ENCODE measurements at regions not wholly inside any gene's neighbourhood (a gene's known extent, or its start where the extent isn't known, plus 50 kb on each side); places are given as distances from the start of the nearest gene placed in this dataset.

GRCh38 chr6:132919045-132919860 is 104.9 kb downstream of the RPS12 start:
- Histone ChIP-seq H3K79me2 (ENCODE audit: control insufficient read depth, insufficient read depth, low read length) (no peaks in the 10 kb centered on the region), H3K27ac (ENCODE audit: low read length in 2 of 2) (no peak overlapping the region), H3K9me3 (ENCODE audit: control extremely low read depth in 1 of 3, control insufficient read depth in 2 of 3, insufficient read depth in 1 of 3, low read length in 2 of 3) (no peaks in the 10 kb centered on the region), H3K36me3 (replicated peaks in 1 of 2; ENCODE audit: control extremely low read depth in 1 of 2, control insufficient read depth in 1 of 2, extremely low read depth in 1 of 2, insufficient read depth in 2 of 2, low read length in 1 of 2) (no peaks in the 10 kb centered on the region), H3K27me3 (replicated peaks in 1 of 4; ENCODE audit: control extremely low read depth in 1 of 4, control insufficient read depth in 3 of 4, insufficient read depth in 4 of 4, low read length in 3 of 4) (no peaks in the 10 kb centered on the region), H3K4me3 (ENCODE audit: control extremely low read depth in 1 of 5, extremely low read depth in 1 of 5, insufficient read depth in 1 of 5, low read depth in 2 of 5, low read length in 4 of 5) (no peak overlapping the region), H4K20me1 (ENCODE audit: control insufficient read depth, insufficient read depth, low read length, poor library complexity, severe bottlenecking) (no peaks in the 10 kb centered on the region), H3K4me2 (replicated peaks; ENCODE audit: low read depth, low read length, poor library complexity, severe bottlenecking) (no peak overlapping the region), H3K4me1 (ENCODE audit: control insufficient read depth in 2 of 2, insufficient read depth in 2 of 2, low read length in 2 of 2) (no peaks in the 10 kb centered on the region), H3K9ac (ENCODE audit: low read length) (no peak overlapping the region), H2AFZ (ENCODE audit: insufficient read depth, low read depth, low read length, poor library complexity, severe bottlenecking) (no peak overlapping the region)
- ATAC-seq (ENCODE audit: low read depth) (no peak), DNase-seq (no peak)
- H3K4me3 Mint-ChIP-seq = no peak overlapping the region
- ChIA-PET POLR2A (no interaction called here), CTCF (no interaction called here)
- no peaks in the 10 kb centered on the region for H3K4me1 Mint-ChIP-seq
- intact Hi-C loops (cut with micrococcal nuclease) = no loop called here
- no peak overlapping the region for H3K27ac Mint-ChIP-seq
- WGBS (ENCODE audit: insufficient coverage) = 27% methylated on average over 2 of the region's 4 CpGs
- no peaks in the 10 kb centered on the region for H3K9me3 Mint-ChIP-seq (ENCODE audit: insufficient read depth)
- H3K27me3 Mint-ChIP-seq = peaks cover 24% of the 10 kb centered on the region
- no peak for TF ChIP-seq CTCF (IDR thresholded peaks at IDR 0.05)
- TF ChIP-seq EZH2 (IDR thresholded peaks at IDR 0.05; ENCODE audit: borderline replicate concordance, insufficient read depth, low read depth, low read length, poor library complexity, severe bottlenecking) = no peak

- Histone ChIP-seq H3K4me2 (replicated peaks; ENCODE audit: low read depth, low read length, poor library complexity, severe bottlenecking) (no peak overlapping the region), H3K27ac (ENCODE audit: low read length in 2 of 2) (no peak overlapping the region), H4K20me1 (ENCODE audit: control insufficient read depth, insufficient read depth, low read length, poor library complexity, severe bottlenecking) (no peaks in the 10 kb centered on the region), H3K4me1 (ENCODE audit: control insufficient read depth in 2 of 2, insufficient read depth in 2 of 2, low read length in 2 of 2) (no peaks in the 10 kb centered on the region), H3K9ac (ENCODE audit: low read length) (no peak overlapping the region), H3K9me3 (ENCODE audit: control extremely low read depth in 1 of 3, control insufficient read depth in 2 of 3, insufficient read depth in 1 of 3, low read length in 2 of 3) (no peaks in the 10 kb centered on the region), H3K4me3 (ENCODE audit: control extremely low read depth in 1 of 5, extremely low read depth in 1 of 5, insufficient read depth in 1 of 5, low read depth in 2 of 5, low read length in 4 of 5) (no peak overlapping the region), H3K36me3 (replicated peaks in 1 of 2; ENCODE audit: control extremely low read depth in 1 of 2, control insufficient read depth in 1 of 2, extremely low read depth in 1 of 2, insufficient read depth in 2 of 2, low read length in 1 of 2) (no peaks in the 10 kb centered on the region), H3K27me3 (replicated peaks in 1 of 4; ENCODE audit: control extremely low read depth in 1 of 4, control insufficient read depth in 3 of 4, insufficient read depth in 4 of 4, low read length in 3 of 4) (peaks cover 0 to under 1% (median 0%) of the 10 kb centered on the region in 4 experiments), H2AFZ (ENCODE audit: insufficient read depth, low read depth, low read length, poor library complexity, severe bottlenecking) (no peak overlapping the region), H3K79me2 (ENCODE audit: control insufficient read depth, insufficient read depth, low read length) (no peaks in the 10 kb centered on the region)
- Mint-ChIP-seq H3K27ac (no peak overlapping the region), H3K9me3 (ENCODE audit: insufficient read depth) (no peaks in the 10 kb centered on the region), H3K4me1 (no peaks in the 10 kb centered on the region), H3K27me3 (peaks cover 28% of the 10 kb centered on the region), H3K4me3 (no peak overlapping the region)
- DNase-seq (no peak), ATAC-seq (ENCODE audit: low read depth) (no peak)
- TF ChIP-seq CTCF (IDR thresholded peaks at IDR 0.05) (no peak), EZH2 (IDR thresholded peaks at IDR 0.05; ENCODE audit: borderline replicate concordance, insufficient read depth, low read depth, low read length, poor library complexity, severe bottlenecking) (no peak)
- ChIA-PET CTCF (no interaction called here), POLR2A (no interaction called here)
- WGBS (ENCODE audit: insufficient coverage) = 67% methylated on average over 1 of the region's 4 CpGs
- intact Hi-C loops (cut with micrococcal nuclease) = no loop called here
These were observed 113.3 kb downstream of the RPS12 start for GRCh38 chr6:132927713-132928112.
